ENCODE measurements at regions not wholly inside any gene's neighbourhood (a gene's known extent, or its start where the extent isn't known, plus 50 kb on each side); places are given as distances from the start of the nearest gene placed in this dataset.

DNA sequence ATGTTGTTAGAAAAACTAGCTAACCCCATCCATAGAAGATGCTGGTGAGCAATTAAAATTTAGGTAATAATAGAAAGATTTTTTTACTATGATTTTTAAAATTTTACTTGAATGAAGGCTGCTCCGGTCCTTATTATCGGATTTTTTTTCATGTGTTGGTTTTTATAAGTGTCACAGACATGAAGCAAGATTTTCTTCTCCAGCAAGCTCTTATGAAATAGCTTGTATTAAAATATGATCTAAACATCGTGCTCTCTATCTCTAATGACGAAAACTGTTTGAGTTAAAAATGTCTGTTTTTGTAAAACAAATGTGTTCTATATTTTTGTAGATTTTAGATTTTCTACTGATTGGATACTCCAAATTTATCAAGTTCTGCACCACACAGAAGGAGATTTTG is 339.6 kb downstream of the ZNF536 start:
- DNase-seq = no peak

DNA sequence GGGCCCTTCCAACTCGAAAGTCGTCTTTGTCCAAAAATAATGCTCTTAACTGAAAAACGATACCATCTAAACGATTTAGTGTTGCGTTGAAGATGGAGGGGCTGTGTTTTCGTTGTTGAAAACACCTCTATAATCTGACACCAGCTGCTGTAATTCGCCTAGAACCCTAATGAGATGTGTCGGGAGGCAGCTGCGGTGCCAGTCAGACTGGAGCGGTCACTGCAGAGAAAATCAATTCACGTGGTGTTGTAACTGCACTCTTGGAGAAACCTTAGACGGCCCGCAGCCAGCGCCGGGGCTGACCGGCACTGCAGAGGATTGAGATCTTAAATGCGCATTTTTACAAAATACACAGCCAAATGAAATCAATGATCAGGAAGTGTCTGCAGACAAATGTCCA is 339.1 kb downstream of the ZNF536 start:
- peak in 1 of 58 donors; percentile 10 for DNase-seq

DNA sequence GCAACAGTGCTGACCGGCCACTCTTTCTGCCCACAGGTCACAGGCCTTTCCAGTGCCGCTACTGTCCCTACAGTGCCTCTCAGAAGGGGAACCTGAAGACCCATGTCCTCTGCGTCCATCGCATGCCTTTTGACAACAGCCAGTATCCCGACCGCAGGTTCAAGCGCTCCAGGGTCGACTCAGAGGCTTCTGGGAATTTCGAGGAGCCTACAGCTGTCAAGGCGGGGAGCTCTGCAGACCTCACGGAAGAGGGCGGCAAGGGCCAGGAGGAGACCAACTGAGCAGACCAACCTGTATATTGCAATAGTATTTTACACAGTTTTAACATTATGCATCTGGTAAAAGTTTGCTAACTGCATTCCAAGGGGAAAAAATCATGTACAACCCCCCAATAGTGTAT is 338.5 kb downstream of the ZNF536 start:
- no peak for DNase-seq

DNA sequence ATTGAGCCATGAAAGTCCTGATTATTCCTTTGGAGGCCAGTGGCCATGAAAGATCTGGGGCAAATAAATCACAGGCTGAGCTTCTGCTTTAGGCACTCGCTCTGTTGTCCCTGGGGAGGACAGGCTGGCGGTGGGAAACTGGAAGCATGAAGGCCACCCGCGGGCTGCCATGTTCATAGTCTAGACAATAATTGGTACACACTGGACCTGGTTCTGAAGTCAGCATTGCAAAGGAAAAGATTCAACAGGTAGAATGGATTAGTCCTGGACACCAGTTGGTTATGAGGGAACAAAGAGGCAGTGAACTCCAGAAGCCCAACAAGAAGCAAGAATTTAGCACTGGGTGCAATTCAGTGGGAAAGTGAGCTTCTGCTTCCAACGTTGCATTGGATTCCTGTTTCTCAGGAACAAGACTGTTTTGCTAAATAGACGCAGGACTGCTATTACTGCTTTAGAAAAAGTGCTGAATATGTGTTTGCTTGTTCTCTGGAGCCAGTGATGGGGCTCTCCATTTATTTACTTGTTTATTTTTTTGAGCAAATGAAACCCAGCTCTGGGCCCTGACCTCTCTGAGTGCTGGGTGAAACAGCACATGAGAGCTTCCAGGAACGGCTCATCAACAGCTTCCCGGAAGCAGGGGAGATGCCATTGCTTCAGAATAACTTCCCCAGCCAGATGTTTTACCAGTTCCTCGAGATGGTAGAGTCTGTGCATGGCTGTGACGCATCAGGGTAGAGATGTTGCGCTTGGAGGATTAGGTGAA is 336.4 kb downstream of the ZNF536 start:
- no peak for DNase-seq

DNA sequence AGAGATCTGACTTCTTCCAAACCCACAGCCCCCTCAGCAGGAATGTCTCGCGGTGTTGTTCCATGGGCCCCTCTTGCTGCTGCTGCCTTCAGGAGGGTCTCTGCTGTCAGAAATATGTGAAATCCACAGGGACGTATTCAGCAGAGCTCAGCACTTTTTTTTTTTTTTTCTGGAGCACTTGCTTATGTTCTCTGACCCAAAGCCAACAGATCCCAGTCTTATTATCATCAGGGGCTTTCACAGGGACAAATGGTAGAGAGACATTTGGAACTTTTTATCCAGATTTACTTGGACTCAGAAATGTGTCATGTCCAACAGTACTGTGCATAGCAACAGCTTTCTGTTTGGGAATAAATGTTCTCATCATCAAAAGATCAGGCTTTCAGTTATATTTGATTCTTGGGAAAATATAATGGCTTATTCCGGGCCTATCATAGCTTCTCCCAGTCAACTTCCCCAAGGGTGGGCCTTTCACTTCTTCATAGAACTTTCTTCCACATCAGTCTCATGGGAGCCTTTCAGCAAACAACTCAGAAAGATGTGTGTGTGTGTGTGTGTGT is 332.7 kb downstream of the ZNF536 start:
- no peak for DNase-seq

DNA sequence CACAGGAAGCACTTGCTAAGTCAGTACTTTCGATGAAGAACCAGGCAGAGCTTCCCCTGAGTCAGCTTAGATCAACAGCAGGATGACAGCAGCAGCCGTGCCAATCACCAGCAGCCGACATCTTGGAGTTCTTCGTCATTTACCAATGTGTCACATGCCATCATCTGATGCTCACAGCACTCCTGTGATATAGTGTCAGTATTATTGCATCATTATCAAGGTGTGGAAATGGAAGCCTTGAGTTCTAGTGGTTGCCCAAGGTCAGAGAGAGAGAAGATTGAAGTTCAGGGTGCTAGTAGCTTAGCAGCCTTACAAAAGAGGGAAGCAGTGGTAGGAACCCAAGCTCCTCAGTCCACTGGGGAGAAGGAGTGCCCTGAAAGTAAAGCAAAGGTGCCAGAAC is 331.5 kb downstream of the ZNF536 start:
- no peak for DNase-seq

DNA sequence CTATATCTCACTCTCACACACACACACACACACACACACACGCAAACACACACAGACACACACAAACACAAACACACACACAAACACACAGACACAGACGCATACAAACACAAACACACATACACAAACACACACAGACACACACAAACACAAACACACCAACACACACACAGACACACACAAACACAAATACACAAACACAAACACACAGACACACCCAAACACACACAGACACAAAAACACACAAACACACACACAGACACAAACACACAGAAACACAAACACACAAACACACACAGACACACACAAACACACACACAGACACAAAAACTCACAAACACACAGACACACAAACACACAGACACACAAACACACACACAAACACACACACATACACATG is 329.0 kb downstream of the ZNF536 start:
- DNase-seq = no peak

DNA sequence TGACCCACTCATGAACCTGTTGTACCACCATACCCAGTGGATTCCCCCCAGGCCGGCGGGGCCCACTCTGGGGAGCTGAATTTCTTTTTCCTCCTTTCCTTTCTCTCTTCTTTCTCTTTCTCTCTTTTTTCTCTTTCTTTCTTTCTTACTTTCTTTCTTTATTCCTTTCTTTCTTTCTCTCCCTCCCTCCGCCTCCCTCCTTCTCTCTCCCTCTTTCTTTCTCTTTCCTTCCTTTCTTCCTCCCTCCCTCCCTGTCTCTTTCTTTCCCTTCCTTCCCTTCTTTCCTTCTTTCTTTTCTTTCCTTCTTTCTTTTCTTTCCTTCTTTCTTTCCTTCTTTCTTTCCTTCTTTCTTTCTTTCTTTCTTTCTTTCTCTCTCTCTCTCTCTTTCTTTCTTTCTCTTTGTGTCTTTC is 327.7 kb downstream of the ZNF536 start:
- no peak for DNase-seq

DNA sequence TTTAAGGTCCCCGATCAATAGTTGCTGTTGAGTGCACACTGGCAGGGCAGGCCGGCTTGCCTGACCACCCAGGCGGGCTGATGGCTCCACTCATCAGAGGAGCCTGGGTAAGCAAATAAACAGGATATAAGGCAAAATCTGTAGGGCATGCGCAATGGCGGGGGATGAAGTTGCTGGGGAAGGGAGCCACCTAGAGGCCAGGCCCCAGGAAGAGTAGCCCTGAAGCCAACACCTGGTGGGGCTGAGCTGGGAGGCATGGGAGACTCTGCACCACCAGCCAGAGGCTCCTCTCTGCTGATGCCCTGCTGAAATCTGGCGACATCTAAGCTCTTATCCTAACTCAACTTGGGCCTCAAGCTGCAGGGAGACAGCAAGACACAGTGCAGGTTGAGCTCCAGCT is 324.3 kb downstream of the ZNF536 start:
- peak in 1 of 58 donors; percentile 3 for DNase-seq

DNA sequence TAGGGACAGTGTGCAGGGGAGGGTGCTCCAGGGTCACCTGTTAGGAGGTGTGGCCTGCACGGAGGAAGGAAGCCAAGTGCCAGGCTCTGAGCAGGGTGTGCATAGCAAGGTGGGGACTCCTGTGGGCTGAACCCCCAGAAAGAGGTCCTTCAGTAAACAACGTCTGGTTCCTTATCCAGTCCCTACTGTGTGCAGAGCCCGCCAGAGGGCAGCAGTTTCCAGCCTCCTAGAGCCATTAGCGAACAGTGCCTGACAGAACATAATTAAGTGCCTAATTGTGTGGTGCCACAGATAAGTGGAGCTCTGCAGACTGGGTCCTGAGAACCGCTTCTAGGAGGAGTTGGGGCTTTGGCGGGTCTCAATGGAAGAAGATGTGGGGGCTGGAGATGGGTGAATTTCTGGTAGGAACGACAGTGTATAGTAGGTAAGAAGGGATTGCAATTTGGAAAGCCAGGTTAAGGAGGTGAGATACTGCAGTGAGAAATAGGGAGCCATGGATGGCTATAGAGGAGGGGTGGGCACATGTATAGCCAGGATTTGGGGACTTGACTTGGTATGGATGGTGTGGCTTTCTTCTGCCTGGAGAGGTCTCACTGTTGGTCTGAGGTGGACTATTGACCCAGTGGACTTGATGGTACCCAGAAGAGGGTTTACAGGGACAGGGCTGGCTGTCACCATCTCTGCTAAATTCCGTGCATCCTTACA is 323.1 kb downstream of the ZNF536 start:
- no peak for DNase-seq

DNA sequence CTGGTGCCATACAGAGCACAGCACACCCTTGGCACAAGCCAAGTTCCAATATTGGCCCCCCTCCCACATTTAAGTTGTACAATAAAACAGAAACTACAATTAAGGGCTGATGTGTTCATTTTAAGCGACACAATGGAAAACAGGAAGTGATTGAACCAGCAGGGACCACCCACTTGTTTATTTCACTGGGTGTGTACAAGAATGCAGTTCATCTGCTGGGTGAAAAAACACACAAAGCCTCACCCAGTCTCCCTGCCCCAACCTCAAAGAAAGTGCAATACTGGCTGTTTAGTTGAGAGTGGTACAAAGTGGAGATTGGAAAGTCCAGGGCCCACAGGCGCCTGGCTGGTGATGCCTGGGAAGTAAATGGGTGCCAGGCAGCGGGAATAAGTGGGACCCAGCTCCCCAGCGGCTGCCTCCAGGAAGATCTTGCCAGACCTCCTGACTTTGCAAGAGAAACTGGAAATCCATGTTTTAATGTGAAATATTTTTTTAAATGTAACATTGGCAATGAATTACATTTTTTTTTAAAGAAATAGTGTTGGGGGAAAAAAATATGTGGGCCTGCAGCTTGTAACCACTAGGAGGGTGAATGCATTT is 322.1 kb downstream of the ZNF536 start:
- DNase-seq = no peak

DNA sequence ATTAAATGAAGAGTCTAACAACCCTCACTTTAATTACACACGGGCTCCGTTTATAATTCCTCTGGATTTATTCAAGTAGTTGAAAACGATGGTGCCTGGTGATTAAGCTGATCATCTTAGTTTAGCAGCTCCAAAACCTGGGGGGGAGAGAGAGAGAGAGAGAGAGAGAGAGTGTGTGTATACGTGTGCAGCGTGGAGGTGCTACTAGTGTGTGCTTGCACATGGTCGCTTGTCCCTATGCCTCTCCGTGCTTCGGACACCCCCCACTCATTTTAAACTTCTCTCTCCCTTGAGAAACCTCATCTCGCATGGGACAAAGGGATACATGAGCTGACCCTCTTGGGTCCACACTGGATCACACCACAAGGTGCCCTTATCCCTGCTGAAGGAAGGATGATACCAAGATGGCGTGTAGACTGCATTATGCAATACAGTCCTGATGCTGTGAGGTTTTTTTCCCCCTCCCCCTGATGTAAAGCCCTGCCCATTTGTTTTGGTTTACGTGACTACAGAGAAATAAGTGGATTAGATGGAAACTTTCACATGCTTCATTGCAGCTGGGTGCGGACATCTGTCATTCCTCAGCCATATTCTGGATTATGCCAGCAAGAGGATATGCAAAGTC is 320.8 kb downstream of the ZNF536 start:
- no peak for DNase-seq

DNA sequence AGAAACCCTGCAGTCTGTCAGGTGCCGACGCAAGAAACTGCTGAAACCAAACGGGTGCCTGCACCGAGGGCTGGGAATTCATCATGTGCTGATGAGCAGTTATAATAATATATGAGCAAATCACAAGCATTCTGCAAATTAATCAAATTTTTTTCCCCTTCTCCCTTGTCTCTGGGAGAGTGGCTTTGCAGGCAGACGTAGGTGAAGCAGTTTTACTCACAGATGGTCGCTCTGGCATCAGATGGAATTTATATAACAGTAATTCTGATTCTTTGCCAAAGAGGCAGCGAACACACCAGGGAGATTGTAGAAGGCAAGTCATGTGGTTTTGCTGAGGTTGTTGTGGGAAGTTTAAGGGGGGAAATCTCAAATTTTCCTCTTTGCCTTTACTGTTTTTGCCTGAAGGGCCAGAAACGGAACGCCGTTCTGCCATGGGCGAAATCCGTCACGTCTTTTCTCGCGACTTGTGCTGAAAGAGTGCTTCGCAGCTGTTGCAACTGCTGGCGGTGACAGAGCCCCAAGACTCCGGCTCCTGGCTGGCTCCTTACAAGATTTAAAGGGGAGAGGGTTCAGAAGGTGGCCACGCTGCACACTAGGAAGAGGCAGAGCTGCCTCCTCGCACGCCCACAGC is 320.1 kb downstream of the ZNF536 start:
- DNase-seq = peak in 27 of 58 donors; percentile 11 to 63 (median 33)

DNA sequence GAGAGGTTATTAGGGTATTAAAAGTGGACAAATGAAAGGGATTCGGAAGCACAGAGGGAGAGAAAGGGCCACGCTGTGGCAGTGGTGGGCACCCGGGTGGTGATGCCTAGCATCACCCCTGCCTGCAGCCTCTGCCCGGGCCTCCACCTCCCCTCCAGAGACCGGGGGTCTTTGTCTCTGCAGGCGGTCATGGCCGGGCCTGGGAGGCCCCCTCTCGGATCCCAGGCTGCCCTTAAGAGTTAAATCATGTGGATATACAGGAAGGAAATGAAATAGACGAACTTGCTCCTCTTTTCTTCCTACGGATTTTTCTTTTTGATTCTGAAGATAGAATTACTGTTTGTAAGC is 319.6 kb downstream of the ZNF536 start:
- no peak for DNase-seq

DNA sequence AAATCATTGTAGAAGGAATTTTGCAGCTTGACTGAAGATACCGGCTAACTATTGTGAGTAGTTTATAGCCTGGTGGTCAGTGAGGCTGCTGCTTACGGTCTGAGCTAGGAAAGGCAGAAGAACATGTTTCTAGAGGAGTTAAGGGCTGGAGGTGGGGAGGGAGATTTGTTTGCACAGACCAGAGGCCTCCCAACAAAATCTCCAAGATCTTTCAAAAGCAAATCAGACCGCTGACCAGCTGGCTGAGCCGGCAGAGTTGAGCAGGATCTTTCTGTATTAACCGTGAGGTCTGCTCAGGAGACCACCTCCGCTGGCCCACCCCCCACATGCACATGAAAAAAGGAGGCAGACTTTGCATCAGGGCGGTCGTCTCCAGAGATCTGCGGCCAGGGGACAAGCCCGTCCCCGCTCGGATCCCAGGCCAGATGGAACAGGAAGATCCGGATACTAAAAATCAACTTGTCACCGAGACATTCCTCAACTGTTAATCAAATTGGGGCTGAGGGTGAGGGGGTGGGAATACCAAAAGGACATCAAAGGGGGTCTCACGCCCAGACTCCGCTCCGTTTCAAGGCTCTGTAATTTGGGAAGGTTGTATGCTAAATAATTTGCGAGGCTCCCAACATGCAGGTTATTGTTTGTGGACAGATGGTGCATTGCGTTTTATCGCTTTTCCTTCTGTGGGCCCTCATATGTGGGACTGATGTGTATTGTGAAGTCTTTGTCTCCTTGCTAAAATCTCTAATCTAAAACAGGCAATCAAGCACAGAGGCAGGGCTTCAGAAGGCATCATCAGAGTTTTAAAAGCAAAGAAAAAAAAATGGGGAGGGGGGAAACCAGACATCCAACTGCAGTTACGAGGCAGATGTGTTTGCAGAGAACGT is 319.0 kb downstream of the ZNF536 start:
- no peak for DNase-seq

DNA sequence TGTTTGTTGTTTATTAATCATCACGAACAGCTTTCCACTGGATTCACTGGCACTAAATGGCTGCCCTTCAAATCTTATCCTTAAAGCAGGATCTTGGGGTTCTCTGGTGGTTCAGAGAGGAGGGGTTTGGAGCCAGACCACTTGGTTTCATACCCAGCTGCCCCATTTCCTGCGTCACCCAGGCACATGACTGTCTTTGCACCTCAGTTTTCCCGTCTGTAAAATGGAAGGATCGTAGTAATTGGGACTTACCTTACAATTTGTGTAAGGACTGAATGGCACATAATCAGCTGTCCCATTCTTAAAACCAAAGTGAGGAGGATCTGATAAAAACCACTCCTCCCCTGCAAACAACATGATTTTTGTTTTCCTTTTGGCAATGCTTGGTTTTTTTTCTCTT is 318.3 kb downstream of the ZNF536 start:
- no peak for DNase-seq

DNA sequence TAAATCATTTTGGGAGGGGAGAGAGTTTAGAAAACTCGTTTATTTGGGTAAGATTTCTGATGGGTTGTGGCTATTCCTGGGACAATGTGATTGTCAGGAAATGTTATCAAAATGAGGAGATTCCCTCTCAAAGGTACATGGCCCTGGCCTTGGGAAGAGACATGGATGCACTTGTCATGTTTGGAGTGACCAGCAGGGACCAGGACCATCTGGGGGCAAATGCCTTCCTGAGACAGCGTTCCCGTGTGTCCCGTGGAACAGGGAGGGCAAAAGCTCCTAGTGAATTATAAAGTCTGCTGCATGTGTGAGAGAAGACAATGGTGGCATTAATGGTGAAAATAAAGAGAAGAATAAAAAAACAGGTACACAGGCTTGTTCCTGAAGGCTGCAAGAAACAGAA is 317.3 kb downstream of the ZNF536 start:
- no peak for DNase-seq

DNA sequence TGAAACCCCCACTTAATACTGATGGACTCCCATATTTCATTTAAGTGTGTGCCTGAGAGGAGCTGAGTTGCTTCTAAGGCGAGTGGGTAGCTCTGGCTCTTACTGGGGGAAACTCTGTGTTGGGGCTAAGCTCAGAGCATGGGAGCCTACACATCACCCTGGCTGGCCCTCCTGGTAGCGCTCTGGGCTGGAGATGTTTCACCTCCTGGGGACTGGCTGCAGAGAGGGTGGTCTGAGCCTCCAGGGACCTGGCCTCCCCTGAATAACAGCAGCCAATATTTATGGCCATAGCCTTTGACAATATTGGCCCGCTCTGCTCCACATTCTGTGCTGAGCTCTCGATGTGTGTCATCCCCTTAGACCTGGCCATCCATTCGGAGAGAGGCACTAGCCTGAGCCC is 316.5 kb downstream of the ZNF536 start:
- no peak for DNase-seq

DNA sequence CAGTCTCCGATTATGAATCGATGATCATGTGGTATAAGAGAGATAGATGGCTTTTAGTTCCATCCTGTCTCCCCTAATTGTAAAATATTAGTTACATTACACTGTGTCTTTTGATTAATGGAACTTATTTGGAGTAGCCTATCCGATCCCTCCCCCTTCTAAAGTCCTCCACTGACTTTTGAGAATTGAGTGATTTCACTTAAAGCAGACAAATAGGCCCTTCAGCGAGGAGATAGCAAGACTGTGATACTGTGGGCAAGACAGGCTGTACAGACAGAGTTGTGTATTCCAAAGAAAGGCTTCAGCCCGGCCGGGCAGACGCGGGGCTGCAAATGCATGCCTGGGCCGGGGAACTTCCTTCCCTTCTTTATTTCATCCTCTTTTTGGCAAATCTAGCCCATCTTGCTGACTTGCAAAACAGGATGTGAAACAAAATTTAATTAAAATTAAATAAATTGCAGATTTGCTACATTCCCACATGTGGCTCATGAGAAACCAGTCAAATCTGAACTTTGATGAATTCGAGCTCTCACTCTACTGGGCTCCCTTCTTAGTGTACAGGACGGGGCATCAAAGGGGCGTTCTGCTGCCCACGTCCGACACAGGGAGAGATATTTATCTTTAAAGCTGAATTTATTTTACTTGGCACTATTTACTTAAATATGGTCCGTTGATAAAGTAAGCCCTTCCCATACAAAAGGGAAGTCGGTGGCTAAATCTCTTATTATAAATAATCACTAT is 314.8 kb downstream of the ZNF536 start:
- DNase-seq = peak in 2 of 58 donors; percentile 2 to 13
